Stimulated activated memory B cell treated with anti-CD40 and anti-IgM and Interleukin-4, amounts not matched to agents 10 μg/mL and 1 μg/mL and 100 μg/mL, for 72 hours (primary cell): ENCODE measurements at regions not wholly inside any gene's neighbourhood (a gene's known extent, or its start where the extent isn't known, plus 50 kb on each side); places are given as distances from the start of the nearest gene placed in this dataset.
A peak's percentile ranks its signal among the peaks of the same experiment; 100 is the strongest.
"Not testable (repeated sequence)": the region's sequence is repeated elsewhere in the genome, so short reads cannot be mapped to it uniquely, and the experiment has no call there.

Experiments used
- ATAC-seq: fragments of 150-1000 bp; cut with Tn5 transposase; 2 replicates; pipeline ENCODE4 v1.10.0; 2021
- H3K27ac Mint-ChIP-seq: one replicate; pipeline ENCODE4 v1.8.0; 2022; ENCODE audit warnings: mild to moderate bottlenecking, mixed read lengths
- H3K27me3 Mint-ChIP-seq: one replicate; pipeline ENCODE4 v1.8.0; 2022; ENCODE audit warnings: mixed read lengths
- H3K36me3 Mint-ChIP-seq: one replicate; pipeline ENCODE4 v1.8.0; 2022; ENCODE audit warnings: mixed read lengths
- H3K4me1 Mint-ChIP-seq: one replicate; pipeline ENCODE4 v1.8.0; 2022; ENCODE audit warnings: mixed read lengths
- H3K4me3 Mint-ChIP-seq: one replicate; pipeline ENCODE4 v1.8.0; 2022; ENCODE audit warnings: mild to moderate bottlenecking, moderate library complexity, mixed read lengths
- H3K9me3 Mint-ChIP-seq: one replicate; pipeline ENCODE4 v1.8.0; 2022; ENCODE audit warnings: mixed read lengths

GRCh38 chr15:62857411-62857853 is 185.1 kb upstream of the TPM1 start:
- Mint-ChIP-seq H3K4me1 (no peaks in the 10 kb centered on the region), H3K4me3 (no peak overlapping the region), H3K27ac (no peak overlapping the region), H3K9me3 (no peaks in the 10 kb centered on the region), H3K36me3 (no peaks in the 10 kb centered on the region), H3K27me3 (peaks cover 41% of the 10 kb centered on the region)
- ATAC-seq = peak; percentile 20

- no peaks in the 10 kb centered on the region for H3K9me3 Mint-ChIP-seq
- no peak overlapping the region for H3K27ac Mint-ChIP-seq
- H3K36me3 Mint-ChIP-seq = no peaks in the 10 kb centered on the region
- H3K4me3 Mint-ChIP-seq = no peak overlapping the region
- H3K4me1 Mint-ChIP-seq = no peaks in the 10 kb centered on the region
- ATAC-seq = no peak
- H3K27me3 Mint-ChIP-seq = peaks cover 41% of the 10 kb centered on the region
Measured at GRCh38 chr15:62858343-62858742, 184.2 kb upstream of the TPM1 start.

GRCh38 chr15:62862717-62863116 is 179.8 kb upstream of the TPM1 start:
- no peak overlapping the region for H3K27ac Mint-ChIP-seq
- no peak overlapping the region for H3K4me3 Mint-ChIP-seq
- ATAC-seq = no peak
- no peaks in the 10 kb centered on the region for H3K9me3 Mint-ChIP-seq
- H3K36me3 Mint-ChIP-seq = no peaks in the 10 kb centered on the region
- H3K4me1 Mint-ChIP-seq = no peaks in the 10 kb centered on the region
- peaks cover 19% of the 10 kb centered on the region for H3K27me3 Mint-ChIP-seq

GRCh38 chr15:62866366-62866765 is 176.2 kb upstream of the TPM1 start:
- Mint-ChIP-seq H3K4me1 (no peaks in the 10 kb centered on the region), H3K27me3 (no peaks in the 10 kb centered on the region), H3K27ac (no peak overlapping the region), H3K9me3 (peaks cover 7% of the 10 kb centered on the region), H3K36me3 (peaks cover 5% of the 10 kb centered on the region), H3K4me3 (no peak overlapping the region)
- no peak for ATAC-seq

- Mint-ChIP-seq H3K27me3 (no peaks in the 10 kb centered on the region), H3K27ac (no peak overlapping the region), H3K36me3 (peaks cover 5% of the 10 kb centered on the region), H3K4me3 (no peak overlapping the region), H3K9me3 (peaks cover 7% of the 10 kb centered on the region), H3K4me1 (no peaks in the 10 kb centered on the region)
- ATAC-seq = no peak
Measured at GRCh38 chr15:62867844-62868243, 174.7 kb upstream of the TPM1 start.

- no peak for ATAC-seq
- Mint-ChIP-seq H3K36me3 (peaks cover 5% of the 10 kb centered on the region), H3K4me1 (no peaks in the 10 kb centered on the region), H3K27me3 (no peaks in the 10 kb centered on the region), H3K27ac (no peak overlapping the region), H3K4me3 (no peak overlapping the region), H3K9me3 (peaks cover 7% of the 10 kb centered on the region)
Measured at GRCh38 chr15:62868507-62868906, 174.0 kb upstream of the TPM1 start.

- no peaks in the 10 kb centered on the region for H3K27me3 Mint-ChIP-seq
- no peak for ATAC-seq
- no peaks in the 10 kb centered on the region for H3K4me1 Mint-ChIP-seq
- H3K27ac Mint-ChIP-seq = no peak overlapping the region
- H3K4me3 Mint-ChIP-seq = no peak overlapping the region
- H3K9me3 Mint-ChIP-seq = peaks cover 7% of the 10 kb centered on the region
- H3K36me3 Mint-ChIP-seq = peaks cover 5% of the 10 kb centered on the region
Measured at GRCh38 chr15:62869116-62869515, 173.4 kb upstream of the TPM1 start.

- no peak for ATAC-seq
- H3K4me1 Mint-ChIP-seq = no peaks in the 10 kb centered on the region
- H3K27ac Mint-ChIP-seq = no peak overlapping the region
- H3K36me3 Mint-ChIP-seq = peaks cover 5% of the 10 kb centered on the region
- no peaks in the 10 kb centered on the region for H3K27me3 Mint-ChIP-seq
- no peak overlapping the region for H3K4me3 Mint-ChIP-seq
- H3K9me3 Mint-ChIP-seq = peaks cover 7% of the 10 kb centered on the region
Measured at GRCh38 chr15:62870216-62870615, 172.3 kb upstream of the TPM1 start.

GRCh38 chr15:62870701-62871100 is 171.8 kb upstream of the TPM1 start:
- not testable (repeated sequence) for H3K36me3 Mint-ChIP-seq, H3K9me3 Mint-ChIP-seq, H3K27me3 Mint-ChIP-seq, H3K27ac Mint-ChIP-seq, ATAC-seq, H3K4me1 Mint-ChIP-seq, H3K4me3 Mint-ChIP-seq

- Mint-ChIP-seq H3K27ac (no peak overlapping the region), H3K36me3 (peaks cover 5% of the 10 kb centered on the region), H3K4me1 (no peaks in the 10 kb centered on the region), H3K27me3 (peaks cover 13% of the 10 kb centered on the region), H3K4me3 (no peak overlapping the region), H3K9me3 (peaks cover 7% of the 10 kb centered on the region)
- no peak for ATAC-seq
Measured at GRCh38 chr15:62873203-62873602, 169.3 kb upstream of the TPM1 start.

GRCh38 chr15:62874064-62874463 is 168.5 kb upstream of the TPM1 start:
- peaks cover 14% of the 10 kb centered on the region for H3K27me3 Mint-ChIP-seq
- H3K4me1 Mint-ChIP-seq = no peaks in the 10 kb centered on the region
- peaks cover 7% of the 10 kb centered on the region for H3K9me3 Mint-ChIP-seq
- no peak overlapping the region for H3K4me3 Mint-ChIP-seq
- H3K36me3 Mint-ChIP-seq = peaks cover 5% of the 10 kb centered on the region
- no peak overlapping the region for H3K27ac Mint-ChIP-seq
- ATAC-seq = no peak

- Mint-ChIP-seq H3K27ac (no peak overlapping the region), H3K36me3 (peaks cover 5% of the 10 kb centered on the region), H3K27me3 (peaks cover 14% of the 10 kb centered on the region), H3K4me1 (peaks cover 7% of the 10 kb centered on the region), H3K4me3 (no peak overlapping the region), H3K9me3 (peaks cover 7% of the 10 kb centered on the region)
- ATAC-seq = peak; percentile 21
Measured at GRCh38 chr15:62874959-62875625, 167.5 kb upstream of the TPM1 start.

- Mint-ChIP-seq H3K27ac (no peak overlapping the region), H3K36me3 (peaks cover 3% of the 10 kb centered on the region), H3K4me1 (peaks cover 11% of the 10 kb centered on the region), H3K9me3 (peaks cover 5% of the 10 kb centered on the region), H3K4me3 (no peak overlapping the region), H3K27me3 (peaks cover 14% of the 10 kb centered on the region)
- ATAC-seq = peak; percentile 25
Measured at GRCh38 chr15:62875626-62876021, 166.9 kb upstream of the TPM1 start.

- ATAC-seq = no peak
- peaks cover 11% of the 10 kb centered on the region for H3K4me1 Mint-ChIP-seq
- no peak overlapping the region for H3K27ac Mint-ChIP-seq
- H3K36me3 Mint-ChIP-seq = no peaks in the 10 kb centered on the region
- no peak overlapping the region for H3K4me3 Mint-ChIP-seq
- peaks cover 14% of the 10 kb centered on the region for H3K27me3 Mint-ChIP-seq
- no peaks in the 10 kb centered on the region for H3K9me3 Mint-ChIP-seq
Measured at GRCh38 chr15:62877276-62877857, 165.2 kb upstream of the TPM1 start.

GRCh38 chr15:62878070-62878469 is 164.5 kb upstream of the TPM1 start:
- no peak for ATAC-seq
- Mint-ChIP-seq H3K4me3 (no peak overlapping the region), H3K36me3 (no peaks in the 10 kb centered on the region), H3K27me3 (peaks cover 14% of the 10 kb centered on the region), H3K27ac (no peak overlapping the region), H3K4me1 (peaks cover 11% of the 10 kb centered on the region), H3K9me3 (no peaks in the 10 kb centered on the region)

GRCh38 chr15:62879770-62880169 is 162.8 kb upstream of the TPM1 start:
- no peaks in the 10 kb centered on the region for H3K9me3 Mint-ChIP-seq
- H3K4me3 Mint-ChIP-seq = no peak overlapping the region
- peaks cover 14% of the 10 kb centered on the region for H3K27me3 Mint-ChIP-seq
- H3K27ac Mint-ChIP-seq = no peak overlapping the region
- no peak for ATAC-seq
- peaks cover 11% of the 10 kb centered on the region for H3K4me1 Mint-ChIP-seq
- no peaks in the 10 kb centered on the region for H3K36me3 Mint-ChIP-seq
